Immature natural killer cell (primary cell): ENCODE measurements at regions not wholly inside any gene's neighbourhood (a gene's known extent, or its start where the extent isn't known, plus 50 kb on each side); places are given as distances from the start of the nearest gene placed in this dataset.

Experiments
- DNase-seq, 3 donors: peaks; one replicate each; pipeline ENCODE4 v3.0.0; 2022; ENCODE audit warnings: mixed read lengths in 1 of 3
- H3K27ac Mint-ChIP-seq, 6 donors: one replicate each; pipeline ENCODE4 v1.8.0; 2020; ENCODE audit warnings: mixed read lengths in 6 of 6, mild to moderate bottlenecking in 5 of 6, inconsistent platforms in 4 of 6, moderate library complexity in 3 of 6
- H3K27me3 Mint-ChIP-seq, 3 donors: one replicate each; pipeline ENCODE4 v1.8.0; 2020 to 2021; ENCODE audit warnings: low read depth in 3 of 3, mild to moderate bottlenecking in 3 of 3, mixed read lengths in 3 of 3, moderate library complexity in 3 of 3, inconsistent platforms in 1 of 3
- H3K36me3 Mint-ChIP-seq, 3 donors: one replicate each; pipeline ENCODE4 v1.8.0; 2020; ENCODE audit warnings: mixed read lengths in 3 of 3, inconsistent platforms in 2 of 3, mild to moderate bottlenecking in 2 of 3
- H3K4me1 Mint-ChIP-seq, 2 donors: one replicate each; pipeline ENCODE4 v1.8.0; 2020; ENCODE audit warnings: inconsistent platforms in 2 of 2, mild to moderate bottlenecking in 2 of 2, mixed read lengths in 2 of 2, moderate library complexity in 1 of 2
- H3K4me3 Mint-ChIP-seq, 5 donors: one replicate each; pipeline ENCODE4 v1.8.0; 2020; ENCODE audit warnings: mild to moderate bottlenecking in 5 of 5, mixed read lengths in 5 of 5, inconsistent platforms in 3 of 5, moderate library complexity in 3 of 5
- H3K9me3 Mint-ChIP-seq, 6 donors: one replicate each; pipeline ENCODE4 v1.8.0; 2020; ENCODE audit warnings: mild to moderate bottlenecking in 6 of 6, mixed read lengths in 6 of 6, inconsistent platforms in 4 of 6, moderate library complexity in 3 of 6

DNA sequence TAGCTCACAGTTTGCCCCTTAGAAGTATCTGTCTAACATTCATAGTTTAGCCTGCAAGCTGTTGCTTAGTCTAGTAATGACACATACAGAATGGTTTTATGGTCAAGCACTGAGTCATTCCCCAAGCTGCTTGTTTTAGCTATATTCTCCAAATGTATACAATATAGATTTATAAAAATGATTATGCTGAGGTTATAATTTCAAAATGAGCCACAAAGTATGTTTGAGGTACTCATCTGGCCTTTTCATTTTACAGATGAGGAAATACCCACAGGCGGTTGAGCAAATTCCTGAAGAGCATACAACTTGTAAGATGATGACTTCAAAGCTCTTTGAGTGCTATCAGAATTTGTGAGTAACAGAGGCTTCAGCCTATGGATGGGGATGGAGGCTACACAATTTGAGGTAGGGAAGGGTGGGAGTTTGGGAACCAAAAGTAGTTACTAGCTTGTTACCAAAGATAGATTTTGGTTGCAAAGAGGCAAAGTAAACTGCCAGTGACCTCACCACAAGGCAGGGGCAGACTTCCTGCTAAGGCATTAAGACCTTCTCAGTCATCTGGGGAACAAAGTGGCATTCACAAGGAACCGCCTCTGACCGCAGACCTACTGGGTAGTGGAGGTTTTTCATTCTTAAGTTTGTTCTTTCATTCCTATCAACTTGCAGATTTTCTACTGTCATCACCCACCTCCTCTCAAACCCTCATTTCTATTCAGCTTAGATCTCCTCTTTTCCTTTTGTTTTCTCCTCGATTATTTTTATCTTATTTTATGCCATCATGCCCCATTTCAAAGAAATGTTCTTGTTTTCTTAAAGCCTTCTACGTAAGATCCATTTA lies 257.2 kb upstream of the NECTIN3 start:
- Mint-ChIP-seq H3K4me3 (peak overlapping the region in 3 of 5 donors; percentile 1 to 54 (median 19)), H3K27ac (peak overlapping the region in 2 of 6 donors; percentile 21 to 63), H3K36me3 (no peaks in the 10 kb centered on the region), H3K4me1 (peaks cover 2 to 15% of the 10 kb centered on the region in 2 donors), H3K27me3 (no peaks in the 10 kb centered on the region), H3K9me3 (peaks cover 0 to 2% (median under 1%) of the 10 kb centered on the region in 6 donors)
- DNase-seq = peak in 1 of 3 donors; percentile 42

DNA sequence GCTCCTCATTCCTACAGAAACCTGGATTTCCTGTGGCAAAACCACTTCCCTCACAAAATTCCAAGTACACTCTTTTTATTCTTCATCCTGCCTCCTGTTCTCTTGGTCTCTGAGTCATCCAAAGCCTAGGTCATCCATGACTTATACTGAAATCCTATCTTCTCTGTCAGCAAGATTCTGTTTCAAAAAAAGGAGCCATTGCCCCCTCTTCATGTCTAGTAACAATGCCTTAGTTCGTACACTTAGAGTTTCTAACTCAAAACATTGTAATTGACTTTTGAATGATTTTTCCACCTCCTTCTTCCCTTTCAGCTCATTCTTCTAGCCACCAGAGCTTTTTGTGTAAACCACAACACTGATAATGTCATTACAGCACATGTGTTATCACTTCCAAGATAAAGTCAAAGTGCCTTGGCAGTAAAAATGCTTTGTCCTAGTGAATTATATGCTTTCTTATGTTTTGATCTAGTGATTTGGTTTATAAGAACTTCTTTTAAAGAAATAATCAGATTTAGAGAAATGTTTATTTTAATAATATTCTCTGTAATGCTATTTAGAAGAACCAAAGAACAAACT lies 256.5 kb upstream of the NECTIN3 start:
- no peak for DNase-seq
- H3K27me3 Mint-ChIP-seq = no peaks in the 10 kb centered on the region
- H3K27ac Mint-ChIP-seq = peak overlapping the region in 1 of 6 donors; percentile 3
- peaks cover 2 to 15% of the 10 kb centered on the region in 2 donors for H3K4me1 Mint-ChIP-seq
- peak overlapping the region in 3 of 5 donors; percentile 1 to 54 (median 19) for H3K4me3 Mint-ChIP-seq
- H3K9me3 Mint-ChIP-seq = peaks cover 0 to 3% (median 2%) of the 10 kb centered on the region in 6 donors
- no peaks in the 10 kb centered on the region for H3K36me3 Mint-ChIP-seq

- H3K4me3 Mint-ChIP-seq = no peak overlapping the region
- H3K27ac Mint-ChIP-seq = no peak overlapping the region
- peaks cover 0 to 3% (median 2%) of the 10 kb centered on the region in 6 donors for H3K9me3 Mint-ChIP-seq
- H3K4me1 Mint-ChIP-seq = peaks cover 2 to 15% of the 10 kb centered on the region in 2 donors
- H3K27me3 Mint-ChIP-seq = no peaks in the 10 kb centered on the region
- no peak for DNase-seq
- no peaks in the 10 kb centered on the region for H3K36me3 Mint-ChIP-seq
These were observed 255.6 kb upstream of the NECTIN3 start for GRCh38 chr3:110816008-110816407.

GRCh38 chr3:110821586-110821985 lies 250.0 kb upstream of the NECTIN3 start:
- Mint-ChIP-seq H3K27ac (no peak overlapping the region), H3K4me1 (no peaks in the 10 kb centered on the region), H3K4me3 (no peak overlapping the region), H3K36me3 (no peaks in the 10 kb centered on the region), H3K9me3 (peaks cover 0 to 3% (median 0%) of the 10 kb centered on the region in 6 donors), H3K27me3 (no peaks in the 10 kb centered on the region)
- no peak for DNase-seq

- Mint-ChIP-seq H3K27me3 (no peaks in the 10 kb centered on the region), H3K27ac (no peak overlapping the region), H3K9me3 (peaks cover 0 to 5% (median 0%) of the 10 kb centered on the region in 6 donors), H3K36me3 (no peaks in the 10 kb centered on the region), H3K4me3 (no peak overlapping the region), H3K4me1 (no peaks in the 10 kb centered on the region)
- DNase-seq = no peak
These were observed 248.6 kb upstream of the NECTIN3 start for GRCh38 chr3:110822971-110823370.

- no peak for DNase-seq
- H3K27me3 Mint-ChIP-seq = peaks cover 0 to 3% (median 0%) of the 10 kb centered on the region in 3 donors
- H3K9me3 Mint-ChIP-seq = peaks cover 0 to 19% (median 4%) of the 10 kb centered on the region in 6 donors
- H3K27ac Mint-ChIP-seq = no peak overlapping the region
- no peak overlapping the region for H3K4me3 Mint-ChIP-seq
- no peaks in the 10 kb centered on the region for H3K4me1 Mint-ChIP-seq
- no peaks in the 10 kb centered on the region for H3K36me3 Mint-ChIP-seq
These were observed 224.6 kb upstream of the NECTIN3 start for GRCh38 chr3:110846971-110847370.

- Mint-ChIP-seq H3K4me1 (no peaks in the 10 kb centered on the region), H3K27ac (no peak overlapping the region), H3K27me3 (peaks cover 0 to 3% (median 0%) of the 10 kb centered on the region in 3 donors), H3K36me3 (no peaks in the 10 kb centered on the region), H3K9me3 (peaks cover 0 to 15% (median 5%) of the 10 kb centered on the region in 6 donors), H3K4me3 (no peak overlapping the region)
- DNase-seq = no peak
These were observed 222.6 kb upstream of the NECTIN3 start for GRCh38 chr3:110849064-110849463.

- no peaks in the 10 kb centered on the region for H3K36me3 Mint-ChIP-seq
- H3K27ac Mint-ChIP-seq = no peak overlapping the region
- peaks cover 0 to 5% (median 1%) of the 10 kb centered on the region in 6 donors for H3K9me3 Mint-ChIP-seq
- no peak overlapping the region for H3K4me3 Mint-ChIP-seq
- H3K27me3 Mint-ChIP-seq = no peaks in the 10 kb centered on the region
- DNase-seq = no peak
- no peaks in the 10 kb centered on the region for H3K4me1 Mint-ChIP-seq
These were observed 219.9 kb upstream of the NECTIN3 start for GRCh38 chr3:110851736-110852135.

DNA sequence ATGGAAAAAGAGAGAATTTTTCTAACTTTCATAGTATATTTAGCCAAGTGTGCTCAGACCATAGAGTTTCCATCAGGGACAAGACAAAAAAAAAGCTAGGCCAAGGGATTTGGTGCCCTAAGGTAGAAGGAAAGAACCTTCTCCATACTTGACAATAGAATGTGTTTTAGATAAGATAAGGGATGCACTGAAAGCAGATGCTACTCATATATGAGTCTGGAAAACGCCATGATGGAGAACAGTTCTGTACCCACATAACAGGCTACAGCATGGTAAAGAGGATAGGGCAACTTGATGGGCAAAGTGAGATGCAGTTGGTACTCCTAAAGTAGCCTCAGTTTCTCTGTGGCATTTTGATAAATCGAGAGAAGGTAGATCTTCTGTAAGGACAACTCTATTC lies 216.4 kb upstream of the NECTIN3 start:
- H3K27me3 Mint-ChIP-seq = no peaks in the 10 kb centered on the region
- H3K4me1 Mint-ChIP-seq = no peaks in the 10 kb centered on the region
- DNase-seq = no peak
- H3K27ac Mint-ChIP-seq = no peak overlapping the region
- peaks cover 0 to 5% (median 0%) of the 10 kb centered on the region in 6 donors for H3K9me3 Mint-ChIP-seq
- no peak overlapping the region for H3K4me3 Mint-ChIP-seq
- H3K36me3 Mint-ChIP-seq = no peaks in the 10 kb centered on the region

GRCh38 chr3:110856916-110857315 lies 214.7 kb upstream of the NECTIN3 start:
- H3K4me1 Mint-ChIP-seq = no peaks in the 10 kb centered on the region
- no peak overlapping the region for H3K4me3 Mint-ChIP-seq
- no peak overlapping the region for H3K27ac Mint-ChIP-seq
- DNase-seq = no peak
- no peaks in the 10 kb centered on the region for H3K27me3 Mint-ChIP-seq
- H3K9me3 Mint-ChIP-seq = peaks cover 0 to 5% (median 0%) of the 10 kb centered on the region in 6 donors
- H3K36me3 Mint-ChIP-seq = no peaks in the 10 kb centered on the region

GRCh38 chr3:110858549-110858948 lies 213.1 kb upstream of the NECTIN3 start:
- Mint-ChIP-seq H3K27me3 (no peaks in the 10 kb centered on the region), H3K4me1 (no peaks in the 10 kb centered on the region)

GRCh38 chr3:110859336-110859735 lies 212.3 kb upstream of the NECTIN3 start:
- no peaks in the 10 kb centered on the region for H3K36me3 Mint-ChIP-seq
- no peaks in the 10 kb centered on the region for H3K9me3 Mint-ChIP-seq
- no peaks in the 10 kb centered on the region for H3K4me1 Mint-ChIP-seq
- H3K27ac Mint-ChIP-seq = no peak overlapping the region
- DNase-seq = no peak
- no peaks in the 10 kb centered on the region for H3K27me3 Mint-ChIP-seq
- no peak overlapping the region for H3K4me3 Mint-ChIP-seq

More at GRCh38 chr3:110858549-110858948, 213.1 kb upstream of the NECTIN3 start:
- no peaks in the 10 kb centered on the region for H3K36me3 Mint-ChIP-seq
- no peak for DNase-seq
- peaks cover 0 to 4% (median 0%) of the 10 kb centered on the region in 6 donors for H3K9me3 Mint-ChIP-seq
- H3K27ac Mint-ChIP-seq = no peak overlapping the region
- H3K4me3 Mint-ChIP-seq = no peak overlapping the region

DNA sequence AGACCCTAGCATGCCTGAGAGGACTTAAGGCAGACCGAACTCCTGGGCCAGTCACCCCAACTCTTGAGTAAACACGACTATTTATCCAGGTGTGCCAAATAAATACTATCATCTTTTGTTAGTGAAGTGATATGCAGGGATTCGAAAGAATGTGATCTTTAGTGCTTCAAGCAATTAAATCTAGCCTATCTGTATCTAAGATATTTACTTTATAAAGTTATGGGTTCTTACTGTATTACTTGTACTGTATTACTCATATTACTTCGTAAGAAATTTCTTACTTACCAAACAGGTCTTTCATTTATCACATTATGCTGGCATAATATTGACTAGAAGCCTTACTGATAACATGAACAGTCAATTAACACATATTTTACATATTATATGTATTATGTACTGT lies 211.6 kb upstream of the NECTIN3 start:
- no peak for DNase-seq
- Mint-ChIP-seq H3K9me3 (no peaks in the 10 kb centered on the region), H3K27ac (no peak overlapping the region), H3K36me3 (no peaks in the 10 kb centered on the region), H3K4me3 (no peak overlapping the region), H3K4me1 (no peaks in the 10 kb centered on the region), H3K27me3 (no peaks in the 10 kb centered on the region)

DNA sequence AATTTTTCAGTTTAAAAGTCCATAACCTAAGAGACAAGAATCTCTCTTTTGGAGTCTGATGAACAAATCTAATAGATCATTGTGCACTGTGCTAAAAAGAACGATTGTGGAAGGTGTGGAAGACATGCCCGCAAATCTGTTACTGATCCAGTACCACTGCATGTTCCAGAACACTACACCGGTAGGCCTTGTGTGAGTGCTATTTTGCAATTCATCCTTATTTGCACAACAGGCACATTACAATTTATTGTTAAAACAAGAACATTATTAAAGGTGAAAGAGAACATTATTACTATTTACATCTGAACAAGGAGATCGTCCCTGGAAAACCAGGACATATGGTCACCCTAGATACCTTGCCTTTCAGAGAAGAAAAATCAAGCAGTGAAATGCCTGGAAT lies 205.7 kb upstream of the NECTIN3 start:
- no peaks in the 10 kb centered on the region for H3K36me3 Mint-ChIP-seq
- H3K27ac Mint-ChIP-seq = no peak overlapping the region
- no peaks in the 10 kb centered on the region for H3K9me3 Mint-ChIP-seq
- H3K4me1 Mint-ChIP-seq = no peaks in the 10 kb centered on the region
- H3K27me3 Mint-ChIP-seq = no peaks in the 10 kb centered on the region
- no peak overlapping the region for H3K4me3 Mint-ChIP-seq
- no peak for DNase-seq
